A549 (cell line): ENCODE measurements at regions not wholly inside any gene's neighbourhood (a gene's known extent, or its start where the extent isn't known, plus 50 kb on each side); places are given as distances from the start of the nearest gene placed in this dataset.
"Not testable (repeated sequence)": the region's sequence is repeated elsewhere in the genome, so short reads cannot be mapped to it uniquely, and the experiment has no call there.

Experiments used
- ATAC-seq, 2 experiments: fragments of 200-7000 bp in 1 of 2; fragments of >200 bp in 1 of 2; cut with Nextera tagmentation in 1 of 2; cut with Tn5 transposase in 1 of 2; 3 replicates each; pipeline versions ENCODE4 v1.8.0 to v1.9.1; 2018 to 2020; ENCODE audit warnings: mild to moderate bottlenecking in 1 of 2, moderate library complexity in 1 of 2
- CTCF ChIA-PET: fragments of 300-600 bp; sonication (Branson Sonifier 250); formaldehyde crosslinking; extraction: SDS; loops from one replicate; lab custom pipeline; 2021; ENCODE audit warnings: antibody characterized with exemption, inconsistent platforms; lab: Yijun Ruan, JAX
- POLR2A ChIA-PET: fragments of 350-600 bp; formaldehyde crosslinking; extraction: SDS; loops from one replicate; lab custom pipeline; 2021; ENCODE audit warnings: antibody characterized with exemption, inconsistent platforms; lab: Yijun Ruan, JAX
- DNase-seq, 2 experiments: peaks; one replicate each; pipeline versions ENCODE4 v3.0.0 to v3.0.0-alpha.2; 2011 to 2016; ENCODE audit warnings: low read depth in 1 of 2, low spot score in 1 of 2
- FAIRE-seq: peaks from 2 replicates; lab custom pipeline; 2011; peaks lifted over from hg19 to GRCh38; lab: Jason Lieb, UNC
- H3K27ac ChIP-seq, 2 experiments: fragments of >200 bp; sonication (Bioruptor Twin); formaldehyde crosslinking; 3 replicates each; pipeline ENCODE4 v1.5.1; 2016 to 2017
- H3K4me1 ChIP-seq: fragments of >200 bp; sonication (Bioruptor Twin); formaldehyde crosslinking; 3 replicates; pipeline ENCODE4 v1.6.1; 2016
- H3K4me2 ChIP-seq: fragments of >200 bp; sonication (Bioruptor Twin); formaldehyde crosslinking; 3 replicates; pipeline ENCODE4 v1.6.1; 2016
- H3K4me3 ChIP-seq: fragments of >200 bp; sonication (Bioruptor Twin); formaldehyde crosslinking; 3 replicates; pipeline ENCODE4 v1.5.1; 2016
- H3K9me3 ChIP-seq: fragments of >200 bp; sonication (Bioruptor Twin); formaldehyde crosslinking; 3 replicates; pipeline ENCODE4 v1.6.1; 2016
- BCL3 ChIP-seq: fragments of >200 bp; sonication (Bioruptor Twin); formaldehyde crosslinking; IDR thresholded peaks from 3 replicates; pipeline ENCODE4 v1.6.1; 2016
- BHLHE40 ChIP-seq: IDR thresholded peaks from 2 replicates; pipeline ENCODE4 v1.6.1; 2012; ENCODE audit warnings: low read depth, low read length, inconsistent platforms
- CTCF ChIP-seq: fragments of >200 bp; sonication (Bioruptor Twin); formaldehyde crosslinking; IDR thresholded peaks from 3 replicates; pipeline ENCODE4 v1.5.1; 2016
- ESRRA ChIP-seq: fragments of 150-350 bp; IDR thresholded peaks from 2 replicates; pipeline ENCODE4 v1.6.1; 2014; ENCODE audit warnings: mild to moderate bottlenecking, low read length, borderline replicate concordance
- FOSL2 ChIP-seq, 2 experiments: fragments of 450-650 bp in 1 of 2; fragments of >200 bp in 1 of 2; sonication (Bioruptor Twin) in 1 of 2; formaldehyde crosslinking; IDR thresholded peaks; 2 replicates each; pipeline versions ENCODE4 v1.5.0 to v1.6.1; 2016 to 2020; ENCODE audit warnings: mild to moderate bottlenecking in 1 of 2, moderate library complexity in 1 of 2
- HES2 ChIP-seq: fragments of >200 bp; sonication (Bioruptor Twin); formaldehyde crosslinking; IDR thresholded peaks from 2 replicates; pipeline ENCODE4 v1.6.1; 2016
- HMGXB4 ChIP-seq: fragments of 250-450 bp; sonication (Bioruptor Pico); IDR thresholded peaks from 2 replicates; pipeline ENCODE4 v1.5.0; 2021; ENCODE audit warnings: mild to moderate bottlenecking, moderate library complexity, borderline replicate concordance
- KDM5A ChIP-seq: fragments of 200-600 bp; sonication (generic); IDR thresholded peaks from 2 replicates; pipeline ENCODE4 v1.6.1; 2016; ENCODE audit warnings: antibody characterized with exemption, mild to moderate bottlenecking
- MAFK ChIP-seq: fragments of 450-650 bp; IDR thresholded peaks from 2 replicates; pipeline ENCODE4 v1.6.1; 2014; ENCODE audit not compliant: partially characterized antibody
- MAZ ChIP-seq: fragments of 150-350 bp; IDR thresholded peaks from 2 replicates; pipeline ENCODE4 v1.6.1; 2014; ENCODE audit warnings: antibody characterized with exemption, low read depth, low read length, borderline replicate concordance
- NFE2L2 ChIP-seq: fragments of 150-350 bp; conservative IDR thresholded peaks from 2 replicates; pipeline ENCODE4 v1.6.1; 2014; ENCODE audit warnings: low read length
- NPAS2 ChIP-seq: fragments of 250-450 bp; sonication (Bioruptor Pico); IDR thresholded peaks from 2 replicates; pipeline ENCODE4 v1.8.0; 2022; ENCODE audit warnings: mild to moderate bottlenecking, moderate library complexity, borderline replicate concordance
- NR3C1 ChIP-seq: fragments of >200 bp; sonication (Bioruptor Twin); formaldehyde crosslinking; IDR thresholded peaks from 3 replicates; pipeline ENCODE4 v1.6.1; 2017
- PBX3 ChIP-seq: IDR thresholded peaks from 2 replicates; pipeline ENCODE4 v1.6.1; 2012
- POLR2AphosphoS2 ChIP-seq: conservative IDR thresholded peaks from 2 replicates; pipeline ENCODE4 v1.6.1; 2012; ENCODE audit warnings: low read length, improper control_type of control experiment, inconsistent platforms
- RCOR1 ChIP-seq: fragments of 150-350 bp; IDR thresholded peaks from 2 replicates; pipeline ENCODE4 v1.6.1; 2014; ENCODE audit warnings: antibody characterized with exemption, low read length, low read depth
- RFX5 ChIP-seq: fragments of 450-650 bp; IDR thresholded peaks from 2 replicates; pipeline ENCODE4 v1.7.1; 2014; ENCODE audit warnings: antibody characterized with exemption, mild to moderate bottlenecking, moderate library complexity
- SMC3 ChIP-seq: fragments of >200 bp; sonication (Bioruptor Twin); formaldehyde crosslinking; IDR thresholded peaks from 3 replicates; pipeline ENCODE4 v1.6.1; 2018; ENCODE audit warnings: inconsistent platforms
- SREBF2 ChIP-seq: fragments of 450-650 bp; IDR thresholded peaks from 2 replicates; pipeline ENCODE4 v1.6.1; 2014; ENCODE audit warnings: mild to moderate bottlenecking, moderate library complexity
- TP53 ChIP-seq: fragments of 250-450 bp; sonication (Bioruptor Pico); IDR thresholded peaks from 2 replicates; pipeline ENCODE4 v1.5.0; 2021; ENCODE audit warnings: mild to moderate bottlenecking, moderate library complexity
- ZNF302 ChIP-seq: fragments of 250-450 bp; sonication (Bioruptor Pico); IDR thresholded peaks from 2 replicates; pipeline ENCODE4 v1.9.0; 2021; ENCODE audit warnings: inconsistent platforms, mild to moderate bottlenecking, moderate library complexity
- WGBS: methylation state at CpG from one replicate; pipeline ENCODE4 v1.1.6; 2017; ENCODE audit errors: missing lambda C conversion rate; 5-methylcytosine and 5-hydroxymethylcytosine counted together

GRCh38 chrX:83588409-83588808 lies 80.3 kb downstream of the POU3F4 start:
- ATAC-seq (no peak), DNase-seq (no peak), FAIRE-seq (no peak)
- H3K4me1 ChIP-seq = no peaks in the 10 kb centered on the region
- ChIA-PET POLR2A (no interaction called here), CTCF (no interaction called here)
- 20% methylated on average over 4 of the region's 9 CpGs for WGBS
- H3K27ac ChIP-seq = no peak overlapping the region
- no peaks in the 10 kb centered on the region for H3K9me3 ChIP-seq
- H3K4me2 ChIP-seq = no peak overlapping the region
- TF ChIP-seq KDM5A = no peak
- TF ChIP-seq MAZ = no peak
- no peak overlapping the region for H3K4me3 ChIP-seq

GRCh38 chrX:83593634-83594294 lies 85.7 kb downstream of the POU3F4 start:
- Histone ChIP-seq H3K9me3 (no peaks in the 10 kb centered on the region), H3K27ac (no peak overlapping the region), H3K4me1 (no peaks in the 10 kb centered on the region), H3K4me2 (no peak overlapping the region), H3K4me3 (no peak overlapping the region)
- FAIRE-seq (no peak), DNase-seq (no peak), ATAC-seq (no peak)
- POLR2A ChIA-PET = no interaction called here
- no peak for TF ChIP-seq RCOR1
- TF ChIP-seq BCL3 = no peak
- no peak for TF ChIP-seq NR3C1
- TF ChIP-seq NFE2L2 = no peak
- no peak for TF ChIP-seq HES2
- TF ChIP-seq HMGXB4 = no peak
- no peak for TF ChIP-seq BHLHE40
- TF ChIP-seq SMC3 = no peak
- TF ChIP-seq TP53 (CRISPR knock-in tag) = no peak
- no peak for TF ChIP-seq MAFK
- no peak for TF ChIP-seq RFX5
- no peak for TF ChIP-seq FOSL2 (IDR thresholded peaks at IDR 0.05)
- TF ChIP-seq FOSL2 (CRISPR knock-in tag; IDR thresholded peaks at IDR 0.05) = no peak
- no peak for TF ChIP-seq ZNF302 (CRISPR knock-in tag)
- no peak for TF ChIP-seq POLR2AphosphoS2
- no peak for TF ChIP-seq CTCF
- no peak for TF ChIP-seq NPAS2 (CRISPR knock-in tag)
- no peak for TF ChIP-seq SREBF2
- TF ChIP-seq, all 56 proteins: peak for 0
- CTCF ChIA-PET = no interaction called here
- 42% methylated on average over 11 of the region's 14 CpGs for WGBS

- TF ChIP-seq BCL3 (no peak), PBX3 (no peak), ESRRA (no peak), RCOR1 (no peak)
- ATAC-seq (no peak), DNase-seq (no peak), FAIRE-seq (no peak)
- H3K4me1 ChIP-seq = no peaks in the 10 kb centered on the region
- POLR2A ChIA-PET = no interaction called here
- CTCF ChIA-PET = no interaction called here
- no peak overlapping the region for H3K4me2 ChIP-seq
- WGBS = 0% methylated on average over 2 of the region's 6 CpGs
- no peak overlapping the region for H3K27ac ChIP-seq
- no peak overlapping the region for H3K4me3 ChIP-seq
- H3K9me3 ChIP-seq = no peaks in the 10 kb centered on the region
Measured at GRCh38 chrX:83630662-83631061, 122.6 kb downstream of the POU3F4 start.

GRCh38 chrX:83649706-83650105 lies 141.6 kb downstream of the POU3F4 start:
- H3K4me1 ChIP-seq, H3K4me3 ChIP-seq, H3K4me2 ChIP-seq, H3K27ac ChIP-seq, DNase-seq, ATAC-seq, CTCF ChIA-PET, H3K9me3 ChIP-seq, FAIRE-seq, POLR2A ChIA-PET: not testable (repeated sequence)
- 34% methylated on average over 2 of the region's 4 CpGs for WGBS
